ENCODE measurements at regions not wholly inside any gene's neighbourhood (a gene's known extent, or its start where the extent isn't known, plus 50 kb on each side); places are given as distances from the start of the nearest gene placed in this dataset.
A peak's percentile ranks its signal among the peaks of the same experiment; 100 is the strongest.

GRCh38 chr12:131314524-131315090, 360.9 kb downstream of the ADGRD1 start:
- H4K91ac ChIP-seq (ENCODE audit: insufficient read depth, low read depth, low read length): no peak overlapping the region
- no peak overlapping the region for H2AFZ ChIP-seq (replicated peaks; ENCODE audit: low read length, poor library complexity)
- peak overlapping the region; percentile 19 for H2BK5ac ChIP-seq (ENCODE audit: low read depth, low read length, poor library complexity, severe bottlenecking)
- no peak overlapping the region for H3K4ac ChIP-seq (ENCODE audit: low read depth, low read length)
- no peak overlapping the region for H3K14ac ChIP-seq (replicated peaks; ENCODE audit: low read depth, low read length)
- POLR2A ChIA-PET (ENCODE audit: unreplicated experiment): no interaction called here
- H3K9me1 ChIP-seq (ENCODE audit: insufficient read depth, low read length): no peaks in the 10 kb centered on the region
- dilution Hi-C loops (cut with HindIII; ENCODE audit: low sequenced_read_pairs, unreplicated experiment) (no loop called here), in situ Hi-C loops (cut with MboI; ENCODE audit: low sequenced_read_pairs) (loop anchor here (5.0 kb wide), 1 partner anchor 328 kb away; no protein-coding TSS in a partner anchor), intact Hi-C loops (cut with micrococcal nuclease) (no loop called here)
- DNase-seq (no peak), ATAC-seq (ENCODE audit: low read depth) (no peak)
- H3K4me3 ChIP-seq (ENCODE audit: insufficient read depth, low read depth, low read length): no peak overlapping the region
- no peak overlapping the region for H3K18ac ChIP-seq (ENCODE audit: low read depth, low read length)
- no peak overlapping the region for H2BK120ac ChIP-seq (ENCODE audit: low read depth, low read length)
- no peak overlapping the region for H3K4me2 ChIP-seq (ENCODE audit: low read depth, low read length)
- CTCF ChIA-PET: no interaction called here
- H4K5ac ChIP-seq (ENCODE audit: low read depth, low read length): no peak overlapping the region
- no peak overlapping the region for H2AK9ac ChIP-seq (replicated peaks; ENCODE audit: low read depth, low read length, poor library complexity)
- no peak overlapping the region for H2BK20ac ChIP-seq (ENCODE audit: low read depth, low read length)
- no peak overlapping the region for H4K8ac ChIP-seq (ENCODE audit: low read depth in 2 of 2, low read length in 2 of 2)
- no peak for TF ChIP-seq RCOR1 (IDR thresholded peaks at IDR 0.05; ENCODE audit: insufficient replicate concordance, low read length)
- no peak for TF ChIP-seq CHD1 (IDR thresholded peaks at IDR 0.05; ENCODE audit: low read depth, low read length)
- no peak for TF ChIP-seq RFX5 (IDR thresholded peaks at IDR 0.05; ENCODE audit: low read depth, low read length)
- TF ChIP-seq MAFK (IDR thresholded peaks at IDR 0.05; ENCODE audit: low read depth, low read length): no peak
- TF ChIP-seq MXI1 (IDR thresholded peaks at IDR 0.05; ENCODE audit: borderline replicate concordance, low read depth, low read length): no peak
- TF ChIP-seq ELK1 (IDR thresholded peaks at IDR 0.05; ENCODE audit: borderline replicate concordance, low read depth, low read length): no peak
- no peak for TF ChIP-seq NFE2L2 (IDR thresholded peaks at IDR 0.05; ENCODE audit: low read depth, low read length)
- TF ChIP-seq POLR2A (IDR thresholded peaks at IDR 0.05; ENCODE audit: low read depth, low read length): no peak
- no peak for TF ChIP-seq RAD21 (IDR thresholded peaks at IDR 0.05; ENCODE audit: low read length)
- no peak for TF ChIP-seq CEBPB (IDR thresholded peaks at IDR 0.05; ENCODE audit: low read depth, low read length)
- TF ChIP-seq MAZ (IDR thresholded peaks at IDR 0.05; ENCODE audit: borderline replicate concordance, low read depth, low read length): no peak
- TF ChIP-seq USF2 (IDR thresholded peaks at IDR 0.05; ENCODE audit: low read depth, low read length): no peak
- TF ChIP-seq FOS (IDR thresholded peaks at IDR 0.05; ENCODE audit: low read depth, low read length): no peak
- no peak for TF ChIP-seq BHLHE40 (IDR thresholded peaks at IDR 0.05; ENCODE audit: low read depth, low read length)
- no peak for TF ChIP-seq CTCF (conservative IDR thresholded peaks at IDR 0.05; ENCODE audit: low read depth, low read length)
- TF ChIP-seq SMC3 (IDR thresholded peaks at IDR 0.05; ENCODE audit: low read depth, low read length): no peak
- peaks cover 33% of the 10 kb centered on the region for H3K9me3 ChIP-seq (ENCODE audit: control insufficient read depth, insufficient read depth, low read length)
- no peaks in the 10 kb centered on the region for H3K27me3 ChIP-seq (ENCODE audit: control insufficient read depth, insufficient read depth, low read length)
- H2BK15ac ChIP-seq (ENCODE audit: low read depth, low read length): no peak overlapping the region
- H3K27ac ChIP-seq (ENCODE audit: insufficient read depth, low read length): no peak overlapping the region
- no peak overlapping the region for H3K56ac ChIP-seq (ENCODE audit: extremely low read depth, insufficient read depth, low read length)
- BruUV-seq (replicated peaks): no TSS peak
- H3K23ac ChIP-seq (ENCODE audit: low read depth, low read length): no peak overlapping the region
- no peaks in the 10 kb centered on the region for H3K4me1 ChIP-seq (ENCODE audit: control insufficient read depth, insufficient read depth, low read length)
- H2AK5ac ChIP-seq (ENCODE audit: low read depth, low read length): no peak overlapping the region
- H4K20me1 ChIP-seq (ENCODE audit: insufficient read depth, low read length): no peaks in the 10 kb centered on the region
- no peaks in the 10 kb centered on the region for H3K36me3 ChIP-seq (ENCODE audit: control insufficient read depth, insufficient read depth, low read length)
- H3K9ac ChIP-seq (ENCODE audit: low read depth, low read length): no peak overlapping the region
- H3K79me1 ChIP-seq (ENCODE audit: low read depth in 1 of 2, low read length in 2 of 2): no peaks in the 10 kb centered on the region

Data from IMR-90 (cell line).